GM10266 (cell line): ENCODE measurements at regions not wholly inside any gene's neighbourhood (a gene's known extent, or its start where the extent isn't known, plus 50 kb on each side); places are given as distances from the start of the nearest gene placed in this dataset.

ENCODE experiments used
- DNase-seq: peaks from one replicate; pipeline ENCODE4 v3.0.0; 2012; ENCODE audit errors: extremely low spot score
- CTCF ChIP-seq: IDR thresholded peaks from 2 replicates; pipeline ENCODE4 v1.5.1; 2012; ENCODE audit warnings: mild to moderate bottlenecking, low read depth; ENCODE audit not compliant: control insufficient read depth, insufficient read depth; ENCODE audit errors: missing control alignments

- no peak for TF ChIP-seq CTCF
- DNase-seq: no peak
These were observed 113.8 kb upstream of the GLI3 start for GRCh38 chr7:42350801-42351200.

- no peak for TF ChIP-seq CTCF
- DNase-seq: no peak
These were observed 111.6 kb upstream of the GLI3 start for GRCh38 chr7:42348631-42349030.

- TF ChIP-seq CTCF: no peak
- DNase-seq: no peak
These were observed 111.1 kb upstream of the GLI3 start for GRCh38 chr7:42348071-42348470.

GRCh38 chr7:42347616-42348015 lies 110.6 kb upstream of the GLI3 start:
- no peak for DNase-seq
- no peak for TF ChIP-seq CTCF

- DNase-seq: no peak
- no peak for TF ChIP-seq CTCF
These were observed 108.7 kb upstream of the GLI3 start for GRCh38 chr7:42345478-42346299.

- no peak for DNase-seq
- TF ChIP-seq CTCF: no peak
These were observed 107.3 kb upstream of the GLI3 start for GRCh38 chr7:42344198-42344755.

- no peak for TF ChIP-seq CTCF
These were observed 105.4 kb upstream of the GLI3 start for GRCh38 chr7:42342381-42342780.

More at GRCh38 chr7:42342381-42342780, 105.4 kb upstream of the GLI3 start:
- no peak for DNase-seq
